SK-N-SH treated with all-trans-retinoic acid at 6 μM for 48 hours (cell line): ENCODE measurements at regions not wholly inside any gene's neighbourhood (a gene's known extent, or its start where the extent isn't known, plus 50 kb on each side); places are given as distances from the start of the nearest gene placed in this dataset.

Experiments
- ATAC-seq: fragments of 200-7000 bp; cut with Tn5 transposase; 3 replicates; pipeline ENCODE4 v1.9.1; 2020; ENCODE audit warnings: mild to moderate bottlenecking, moderate library complexity
- ARNTL ChIP-seq: fragments of 450-650 bp; formaldehyde crosslinking; IDR thresholded peaks from 2 replicates; pipeline ENCODE4 v1.5.0; 2020; ENCODE audit warnings: low read depth, mild to moderate bottlenecking, moderate library complexity, borderline replicate concordance
- BACH2 ChIP-seq: fragments of 250-450 bp; sonication (Bioruptor Pico); IDR thresholded peaks from 2 replicates; pipeline ENCODE4 v1.9.0; 2021; ENCODE audit warnings: mild to moderate bottlenecking, borderline replicate concordance
- CSDC2 ChIP-seq: fragments of 250-450 bp; sonication (Bioruptor Pico); IDR thresholded peaks from 2 replicates; pipeline ENCODE4 v1.5.0; 2020; ENCODE audit warnings: mild to moderate bottlenecking, moderate library complexity
- GLIS3 ChIP-seq: fragments of 250-450 bp; sonication (Bioruptor Pico); IDR thresholded peaks from 2 replicates; pipeline ENCODE4 v1.5.0; 2020; ENCODE audit warnings: mild to moderate bottlenecking, moderate library complexity
- ISL1 ChIP-seq: fragments of 250-450 bp; sonication (Bioruptor Pico); IDR thresholded peaks from 2 replicates; pipeline ENCODE4 v2.1.2; 2022; ENCODE audit warnings: mild to moderate bottlenecking, moderate library complexity
- OSR1 ChIP-seq: fragments of 250-450 bp; sonication (Bioruptor Pico); IDR thresholded peaks from 2 replicates; pipeline ENCODE4 v1.8.0; 2022; ENCODE audit warnings: moderate library complexity, mild to moderate bottlenecking, inconsistent platforms
- PATZ1 ChIP-seq: fragments of 250-450 bp; sonication (Bioruptor Pico); IDR thresholded peaks from 2 replicates; pipeline ENCODE4 v1.8.0; 2020; ENCODE audit warnings: mild to moderate bottlenecking, moderate library complexity, borderline replicate concordance
- POU6F1 ChIP-seq: fragments of 250-450 bp; sonication (Bioruptor Pico); IDR thresholded peaks from 2 replicates; pipeline ENCODE4 v1.8.0; 2021; ENCODE audit warnings: low read depth, mild to moderate bottlenecking, moderate library complexity, borderline replicate concordance
- PPARA ChIP-seq: fragments of 250-450 bp; sonication (Bioruptor Pico); IDR thresholded peaks from 2 replicates; pipeline ENCODE4 v1.5.0; 2020; ENCODE audit warnings: mild to moderate bottlenecking, borderline replicate concordance
- RARB ChIP-seq: fragments of 250-450 bp; sonication (Bioruptor Pico); IDR thresholded peaks from 2 replicates; pipeline ENCODE4 v1.8.0; 2021; ENCODE audit warnings: mild to moderate bottlenecking, moderate library complexity
- SNAI2 ChIP-seq: fragments of 250-450 bp; sonication (Bioruptor Pico); IDR thresholded peaks from 2 replicates; pipeline ENCODE4 v1.5.0; 2020; ENCODE audit warnings: mild to moderate bottlenecking, moderate library complexity
- TOX ChIP-seq: fragments of 250-450 bp; sonication (Bioruptor Pico); IDR thresholded peaks from 2 replicates; pipeline ENCODE4 v1.8.0; 2021; ENCODE audit warnings: mild to moderate bottlenecking, moderate library complexity, borderline replicate concordance
- ZC3H10 ChIP-seq: fragments of 250-450 bp; sonication (Bioruptor Pico); IDR thresholded peaks from 2 replicates; pipeline ENCODE4 v1.5.1; 2021; ENCODE audit warnings: mild to moderate bottlenecking, moderate library complexity
- ZFP30 ChIP-seq: fragments of 450-650 bp; formaldehyde crosslinking; IDR thresholded peaks from 2 replicates; pipeline ENCODE4 v1.5.0; 2022; ENCODE audit warnings: mild to moderate bottlenecking, moderate library complexity
- ZNF565 ChIP-seq: fragments of 450-650 bp; formaldehyde crosslinking; conservative IDR thresholded peaks from 2 replicates; pipeline ENCODE4 v1.5.0; 2020; ENCODE audit warnings: low read depth, mild to moderate bottlenecking, moderate library complexity
- ZNF8 ChIP-seq: fragments of 450-650 bp; formaldehyde crosslinking; IDR thresholded peaks from 2 replicates; pipeline ENCODE4 v1.5.0; 2020; ENCODE audit warnings: mild to moderate bottlenecking, moderate library complexity
- TF ChIP-seq, protein P1 (sequence below): fragments of 250-450 bp; sonication (Bioruptor Pico); IDR thresholded peaks from 2 replicates; pipeline ENCODE4 v1.5.1; 2021; ENCODE audit warnings: mild to moderate bottlenecking, moderate library complexity
- TF ChIP-seq, protein P2 (sequence below): fragments of 250-450 bp; sonication (Bioruptor Pico); IDR thresholded peaks from 2 replicates; pipeline ENCODE4 v1.5.0; 2020; ENCODE audit warnings: mild to moderate bottlenecking, moderate library complexity
- TF ChIP-seq, protein P3 (sequence below): fragments of 250-450 bp; sonication (Bioruptor Pico); IDR thresholded peaks from 2 replicates; pipeline ENCODE4 v1.5.1; 2020; ENCODE audit warnings: low read depth, mild to moderate bottlenecking, moderate library complexity

GRCh38 chr7:49386792-49387191 is 386.6 kb upstream of the VWC2 start:
- no peak for ATAC-seq
- TF ChIP-seq, protein P1, sequence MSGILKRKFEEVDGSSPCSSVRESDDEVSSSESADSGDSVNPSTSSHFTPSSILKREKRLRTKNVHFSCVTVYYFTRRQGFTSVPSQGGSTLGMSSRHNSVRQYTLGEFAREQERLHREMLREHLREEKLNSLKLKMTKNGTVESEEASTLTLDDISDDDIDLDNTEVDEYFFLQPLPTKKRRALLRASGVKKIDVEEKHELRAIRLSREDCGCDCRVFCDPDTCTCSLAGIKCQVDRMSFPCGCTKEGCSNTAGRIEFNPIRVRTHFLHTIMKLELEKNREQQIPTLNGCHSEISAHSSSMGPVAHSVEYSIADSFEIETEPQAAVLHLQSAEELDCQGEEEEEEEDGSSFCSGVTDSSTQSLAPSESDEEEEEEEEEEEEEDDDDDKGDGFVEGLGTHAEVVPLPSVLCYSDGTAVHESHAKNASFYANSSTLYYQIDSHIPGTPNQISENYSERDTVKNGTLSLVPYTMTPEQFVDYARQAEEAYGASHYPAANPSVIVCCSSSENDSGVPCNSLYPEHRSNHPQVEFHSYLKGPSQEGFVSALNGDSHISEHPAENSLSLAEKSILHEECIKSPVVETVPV: no peak

DNA sequence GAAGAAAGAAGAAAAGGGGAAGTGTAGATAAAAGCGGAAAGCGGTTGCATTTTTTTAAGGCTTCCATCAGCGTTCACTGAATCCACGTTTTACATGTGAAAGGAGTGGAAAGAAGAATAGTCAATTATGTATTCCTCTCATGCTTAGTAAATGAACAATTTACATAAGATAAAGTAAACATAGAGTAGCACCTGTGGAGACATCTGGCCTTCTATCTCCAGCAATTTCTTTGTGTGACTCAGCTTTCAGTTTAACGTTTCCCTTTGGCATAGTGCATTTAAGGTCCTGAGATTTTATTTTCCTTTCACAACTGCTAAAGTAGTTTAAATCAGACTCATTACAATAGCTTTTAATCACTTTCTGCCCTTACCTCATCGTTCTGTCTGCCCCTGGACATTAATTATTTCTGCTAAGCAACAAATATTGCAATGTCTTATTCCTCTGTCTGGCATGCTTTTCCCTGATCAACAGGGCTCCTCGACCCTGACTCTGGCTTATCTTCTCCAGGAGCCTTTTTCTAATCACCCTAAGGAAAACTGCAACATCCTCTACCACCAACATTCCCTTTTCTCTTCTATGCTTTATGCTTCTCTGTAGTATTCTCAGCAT is 383.5 kb upstream of the VWC2 start:
- TF ChIP-seq RARB (CRISPR knock-in tag) (no peak), POU6F1 (CRISPR knock-in tag) (no peak), ZNF565 (no peak), ARNTL (CRISPR knock-in tag) (no peak), ZFP30 (CRISPR knock-in tag) (no peak), TOX (CRISPR knock-in tag) (no peak), ISL1 (no peak), SNAI2 (CRISPR knock-in tag) (no peak), GLIS3 (CRISPR knock-in tag) (no peak), PPARA (no peak), ZNF8 (no peak), OSR1 (CRISPR knock-in tag) (no peak)
- TF ChIP-seq, protein P2, sequence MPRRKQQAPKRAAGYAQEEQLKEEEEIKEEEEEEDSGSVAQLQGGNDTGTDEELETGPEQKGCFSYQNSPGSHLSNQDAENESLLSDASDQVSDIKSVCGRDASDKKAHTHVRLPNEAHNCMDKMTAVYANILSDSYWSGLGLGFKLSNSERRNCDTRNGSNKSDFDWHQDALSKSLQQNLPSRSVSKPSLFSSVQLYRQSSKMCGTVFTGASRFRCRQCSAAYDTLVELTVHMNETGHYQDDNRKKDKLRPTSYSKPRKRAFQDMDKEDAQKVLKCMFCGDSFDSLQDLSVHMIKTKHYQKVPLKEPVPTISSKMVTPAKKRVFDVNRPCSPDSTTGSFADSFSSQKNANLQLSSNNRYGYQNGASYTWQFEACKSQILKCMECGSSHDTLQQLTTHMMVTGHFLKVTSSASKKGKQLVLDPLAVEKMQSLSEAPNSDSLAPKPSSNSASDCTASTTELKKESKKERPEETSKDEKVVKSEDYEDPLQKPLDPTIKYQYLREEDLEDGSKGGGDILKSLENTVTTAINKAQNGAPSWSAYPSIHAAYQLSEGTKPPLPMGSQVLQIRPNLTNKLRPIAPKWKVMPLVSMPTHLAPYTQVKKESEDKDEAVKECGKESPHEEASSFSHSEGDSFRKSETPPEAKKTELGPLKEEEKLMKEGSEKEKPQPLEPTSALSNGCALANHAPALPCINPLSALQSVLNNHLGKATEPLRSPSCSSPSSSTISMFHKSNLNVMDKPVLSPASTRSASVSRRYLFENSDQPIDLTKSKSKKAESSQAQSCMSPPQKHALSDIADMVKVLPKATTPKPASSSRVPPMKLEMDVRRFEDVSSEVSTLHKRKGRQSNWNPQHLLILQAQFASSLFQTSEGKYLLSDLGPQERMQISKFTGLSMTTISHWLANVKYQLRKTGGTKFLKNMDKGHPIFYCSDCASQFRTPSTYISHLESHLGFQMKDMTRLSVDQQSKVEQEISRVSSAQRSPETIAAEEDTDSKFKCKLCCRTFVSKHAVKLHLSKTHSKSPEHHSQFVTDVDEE (CRISPR knock-in tag): no peak
- TF ChIP-seq, protein P3, sequence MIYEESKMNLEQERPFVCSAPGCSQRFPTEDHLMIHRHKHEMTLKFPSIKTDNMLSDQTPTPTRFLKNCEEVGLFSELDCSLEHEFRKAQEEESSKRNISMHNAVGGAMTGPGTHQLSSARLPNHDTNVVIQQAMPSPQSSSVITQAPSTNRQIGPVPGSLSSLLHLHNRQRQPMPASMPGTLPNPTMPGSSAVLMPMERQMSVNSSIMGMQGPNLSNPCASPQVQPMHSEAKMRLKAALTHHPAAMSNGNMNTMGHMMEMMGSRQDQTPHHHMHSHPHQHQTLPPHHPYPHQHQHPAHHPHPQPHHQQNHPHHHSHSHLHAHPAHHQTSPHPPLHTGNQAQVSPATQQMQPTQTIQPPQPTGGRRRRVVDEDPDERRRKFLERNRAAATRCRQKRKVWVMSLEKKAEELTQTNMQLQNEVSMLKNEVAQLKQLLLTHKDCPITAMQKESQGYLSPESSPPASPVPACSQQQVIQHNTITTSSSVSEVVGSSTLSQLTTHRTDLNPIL: no peak
- ATAC-seq: no peak

GRCh38 chr7:49396229-49396628 is 377.2 kb upstream of the VWC2 start:
- TF ChIP-seq ZFP30 (CRISPR knock-in tag): no peak
- TF ChIP-seq BACH2 (CRISPR knock-in tag): no peak
- no peak for TF ChIP-seq ISL1
- no peak for ATAC-seq

DNA sequence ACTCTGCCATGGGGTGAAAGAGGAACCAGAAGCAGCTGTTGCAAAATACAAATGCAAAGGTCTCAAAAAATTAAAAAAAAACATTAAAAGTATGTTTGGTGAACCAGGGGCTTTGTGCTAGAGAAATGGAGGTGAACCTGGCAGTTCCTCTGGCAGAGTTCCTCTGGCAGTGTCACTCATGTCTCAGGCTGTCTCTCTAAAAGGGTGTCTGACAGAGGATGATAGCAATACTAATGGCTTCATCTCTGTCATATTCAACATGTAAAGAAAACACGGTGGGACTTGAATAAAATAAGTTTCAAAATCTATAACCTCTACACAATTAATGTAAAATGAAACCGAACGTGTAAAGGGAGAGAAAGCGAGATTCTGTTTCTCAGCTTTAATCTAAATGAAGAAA is 375.7 kb upstream of the VWC2 start:
- ATAC-seq: no peak
- TF ChIP-seq ARNTL (CRISPR knock-in tag): no peak
- TF ChIP-seq CSDC2 (CRISPR knock-in tag): no peak
- no peak for TF ChIP-seq SNAI2 (CRISPR knock-in tag)
- TF ChIP-seq, protein P1: no peak
- TF ChIP-seq ZFP30 (CRISPR knock-in tag): no peak
- no peak for TF ChIP-seq ZC3H10 (CRISPR knock-in tag)
- no peak for TF ChIP-seq PATZ1 (CRISPR knock-in tag)
- TF ChIP-seq ZNF8: no peak
- TF ChIP-seq, all 23 proteins: peak for 0
